HepG2 (cell line): ENCODE measurements at regions not wholly inside any gene's neighbourhood (a gene's known extent, or its start where the extent isn't known, plus 50 kb on each side); places are given as distances from the start of the nearest gene placed in this dataset.

Source experiments
- ATAC-seq: fragments of 200-7000 bp; cut with Tn5 transposase; 3 replicates; pipeline ENCODE4 v1.9.1; 2020; ENCODE audit warnings: mild to moderate bottlenecking, moderate library complexity
- BruUV-seq: library from RNA; stranded (reverse); fragments of 400-500 nt; replicated peaks from 2 replicates; lab custom pipeline; 2021; lab: Mats Ljungman, UMichigan
- CTCF ChIA-PET: fragments of 300-600 bp; formaldehyde crosslinking; extraction: SDS; loops from one replicate; lab custom pipeline; 2021; ENCODE audit warnings: low total read pairs, inconsistent platforms, low intra/inter-chr PET ratio; lab: Yijun Ruan, JAX
- POLR2A ChIA-PET: fragments of 350-600 bp; sonication (Branson Sonifier 250); formaldehyde crosslinking; loops from one replicate; lab custom pipeline; 2020; ENCODE audit warnings: antibody characterized with exemption, inconsistent platforms; lab: Yijun Ruan, JAX
- DNase-seq: peaks from one replicate; pipeline ENCODE4 v3.0.0-alpha.2; 2015; ENCODE audit warnings: low spot score
- FAIRE-seq: peaks from 3 replicates; lab custom pipeline; 2011; peaks lifted over from hg19 to GRCh38; lab: Jason Lieb, UNC
- H2AFZ ChIP-seq: one replicate; pipeline ENCODE4 v1.6.1; 2011; ENCODE audit warnings: low read length, inconsistent platforms
- H3K27ac ChIP-seq: fragments of 300-600 bp; 3 replicates; pipeline ENCODE4 v1.8.0; 2011; ENCODE audit warnings: mixed run types, mild to moderate bottlenecking, mixed read lengths, low read length, inconsistent platforms; ENCODE audit not compliant: insufficient read depth; ENCODE audit errors: extremely low read length
- H3K27me3 ChIP-seq, 2 experiments: fragments of 200-600 bp in 1 of 2; 2 replicates in 1 of 2; 3 replicates in 1 of 2; pipeline versions ENCODE4 v1.6.0 to v1.8.0; 2011; ENCODE audit warnings: low read length in 2 of 2, mild to moderate bottlenecking in 2 of 2, moderate library complexity in 2 of 2, inconsistent platforms in 1 of 2; ENCODE audit not compliant: insufficient read depth in 2 of 2, control insufficient read depth in 1 of 2
- H3K36me3 ChIP-seq, 2 experiments: fragments of 200-600 bp in 1 of 2; replicated peaks in 1 of 2; 2 replicates in 1 of 2; 3 replicates in 1 of 2; pipeline versions ENCODE4 v1.5.1 to v1.8.0; 2011; ENCODE audit warnings: low read length in 2 of 2, inconsistent platforms in 1 of 2; ENCODE audit not compliant: insufficient read depth in 2 of 2, control insufficient read depth in 1 of 2
- H3K4me1 ChIP-seq: 2 replicates; pipeline ENCODE4 v1.5.1; 2012; ENCODE audit warnings: low read length, inconsistent platforms; ENCODE audit not compliant: insufficient read depth
- H3K4me2 ChIP-seq: 2 replicates; pipeline ENCODE4 v1.6.0; 2011; ENCODE audit warnings: low read depth, low read length, inconsistent platforms
- H3K4me3 ChIP-seq, 3 experiments: fragments of 200-600 bp in 1 of 3; sonication (generic), shearing (Covaris generic) in 1 of 3; replicated peaks in 1 of 3; 2 replicates each; pipeline ENCODE4 v1.5.1; 2011 to 2016; ENCODE audit warnings: low read length in 3 of 3, inconsistent platforms in 2 of 3, low read depth in 2 of 3, mild to moderate bottlenecking in 2 of 3, control low read depth in 1 of 3, mixed read lengths in 1 of 3; ENCODE audit not compliant: insufficient read depth in 1 of 3
- H3K79me2 ChIP-seq: one replicate; pipeline ENCODE4 v1.6.1; 2011; ENCODE audit warnings: low read length, inconsistent platforms; ENCODE audit not compliant: insufficient read depth
- H3K9ac ChIP-seq: 2 replicates; pipeline ENCODE4 v1.6.0; 2011; ENCODE audit warnings: mild to moderate bottlenecking, low read depth, low read length, inconsistent platforms; ENCODE audit not compliant: insufficient read depth
- H3K9me3 ChIP-seq: 2 replicates; pipeline ENCODE4 v1.5.1; 2012; ENCODE audit warnings: mild to moderate bottlenecking, low read length
- H4K20me1 ChIP-seq: 2 replicates; pipeline ENCODE4 v1.6.0; 2011; ENCODE audit warnings: inconsistent platforms, mild to moderate bottlenecking, low read length, moderate library complexity; ENCODE audit not compliant: insufficient read depth
- FOXP1 ChIP-seq, 2 experiments: fragments of 450-650 bp in 1 of 2; IDR thresholded peaks; 2 replicates each; pipeline ENCODE4 v1.6.1; 2017 to 2018; ENCODE audit warnings: antibody characterized with exemption in 1 of 2
- IRF1 ChIP-seq: sonication (generic); formaldehyde crosslinking; IDR thresholded peaks from 2 replicates; pipeline ENCODE4 v1.4.0; 2020; ENCODE audit warnings: low read depth, mild to moderate bottlenecking, missing genetic modification reagents
- ISL2 ChIP-seq: sonication (generic); formaldehyde crosslinking; IDR thresholded peaks from 2 replicates; pipeline ENCODE4 v1.5.0; 2020; ENCODE audit warnings: missing genetic modification reagents
- JDP2 ChIP-seq: sonication (generic); formaldehyde crosslinking; IDR thresholded peaks from 2 replicates; pipeline ENCODE4 v1.8.1; 2022; ENCODE audit warnings: missing genetic modification reagents, borderline replicate concordance
- MAF1 ChIP-seq: sonication (generic); formaldehyde crosslinking; IDR thresholded peaks from 2 replicates; pipeline ENCODE4 v1.5.0; 2020; ENCODE audit warnings: missing genetic modification reagents, borderline replicate concordance
- NR2F2 ChIP-seq: IDR thresholded peaks from 2 replicates; pipeline ENCODE4 v1.6.1; 2012; ENCODE audit warnings: low read depth, inconsistent platforms, borderline replicate concordance
- POLR2AphosphoS5 ChIP-seq: IDR thresholded peaks from 2 replicates; pipeline ENCODE4 v1.6.1; 2012; ENCODE audit warnings: low read depth, low read length
- PTBP1 ChIP-seq: fragments of 200-400 bp; formaldehyde crosslinking; IDR thresholded peaks from 2 replicates; pipeline ENCODE4 v1.6.1; 2018; ENCODE audit warnings: low read length, low read depth; ENCODE audit not compliant: poor library complexity, severe bottlenecking
- RBM22 ChIP-seq: fragments of 200-400 bp; formaldehyde crosslinking; optimal IDR thresholded peaks from 2 replicates; pipeline ENCODE3; 2017; ENCODE audit warnings: mild to moderate bottlenecking, low read length, moderate library complexity
- SYNCRIP ChIP-seq: fragments of 200-400 bp; formaldehyde crosslinking; IDR thresholded peaks from 2 replicates; pipeline ENCODE4 v1.6.1; 2018; ENCODE audit warnings: mild to moderate bottlenecking, low read depth, low read length; ENCODE audit not compliant: insufficient read depth
- THYN1 ChIP-seq: sonication (generic); formaldehyde crosslinking; IDR thresholded peaks from 2 replicates; pipeline ENCODE4 v1.8.1; 2023; ENCODE audit warnings: low read depth, mild to moderate bottlenecking, moderate library complexity, missing genetic modification reagents, borderline replicate concordance
- ZNF276 ChIP-seq: sonication (generic); formaldehyde crosslinking; IDR thresholded peaks from 2 replicates; pipeline ENCODE4 v1.4.0; 2020; ENCODE audit warnings: mild to moderate bottlenecking, low read depth, missing genetic modification reagents
- ZNF430 ChIP-seq: sonication (generic); formaldehyde crosslinking; IDR thresholded peaks from 2 replicates; pipeline ENCODE4 v1.9.0; 2021; ENCODE audit warnings: mild to moderate bottlenecking, missing genetic modification reagents
- ZNF607 ChIP-seq: sonication (generic); formaldehyde crosslinking; IDR thresholded peaks from 2 replicates; pipeline ENCODE4 v1.5.1; 2020; ENCODE audit warnings: missing genetic modification reagents, mild to moderate bottlenecking, borderline replicate concordance
- ZNF780A ChIP-seq: sonication (generic); formaldehyde crosslinking; IDR thresholded peaks from 2 replicates; pipeline ENCODE4 v1.8.0; 2022; ENCODE audit warnings: mild to moderate bottlenecking, missing genetic modification reagents, moderate library complexity
- ZNF878 ChIP-seq: sonication (generic); formaldehyde crosslinking; IDR thresholded peaks from 2 replicates; pipeline ENCODE4 v1.8.1; 2023; ENCODE audit warnings: mild to moderate bottlenecking, missing genetic modification reagents, moderate library complexity
- WGBS: methylation state at CpG from one replicate; pipeline ENCODE4 v1.1.6; 2017; ENCODE audit warnings: low lambda C conversion rate; 5-methylcytosine and 5-hydroxymethylcytosine counted together
- in situ Hi-C: cut with HindIII; loops from 2 replicates; pipeline ENCODE4 v1.10.0; 2017; ENCODE audit warnings: low pct_unique_long_range_greater_than_20kb; ENCODE audit not compliant: extremely low pct_ligation_motif_present
- intact Hi-C: fragments of 100-400 bp; cut with micrococcal nuclease; formaldehyde crosslinking; loops from one replicate; pipeline ENCODE4 v1.10.0; 2022; ENCODE audit not compliant: unreplicated experiment
- TF ChIP-seq, protein P1 (sequence below): sonication (generic); formaldehyde crosslinking; IDR thresholded peaks from 2 replicates; pipeline ENCODE4 v1.4.0; 2020; ENCODE audit warnings: missing genetic modification reagents

DNA sequence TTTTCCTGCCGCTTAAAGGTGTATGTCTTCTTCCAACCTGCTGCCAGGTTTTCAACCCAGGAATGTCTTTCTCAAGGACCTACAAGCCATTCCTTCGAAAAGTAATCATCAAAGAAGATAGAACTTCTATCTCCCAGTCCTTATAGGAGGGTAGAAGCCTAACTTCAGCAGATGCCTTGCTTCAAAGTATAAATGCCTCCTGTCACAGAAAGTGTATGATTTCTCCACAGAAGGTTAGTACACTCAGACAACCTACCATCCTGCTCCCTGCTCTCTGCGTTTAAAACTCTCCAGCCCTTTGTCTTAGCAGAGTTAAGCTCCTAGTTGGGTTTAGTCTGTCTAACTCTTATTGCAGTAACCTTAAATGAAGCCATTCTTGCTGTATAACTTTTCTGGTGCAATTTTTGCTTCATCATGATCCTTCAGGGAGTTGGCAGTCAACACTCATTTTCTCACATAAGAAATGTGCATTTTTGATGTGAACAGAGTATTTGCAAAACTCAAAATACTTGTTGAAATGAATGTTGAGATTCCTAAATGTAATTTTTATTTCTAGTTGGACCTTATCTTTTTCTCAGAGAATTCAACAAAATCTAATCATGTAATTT lies 737.5 kb downstream of the LIG4 start:
- CTCF ChIA-PET: no interaction called here
- H3K9me3 ChIP-seq: no peaks in the 10 kb centered on the region; the same call in 1 of the 2 replicates

DNA sequence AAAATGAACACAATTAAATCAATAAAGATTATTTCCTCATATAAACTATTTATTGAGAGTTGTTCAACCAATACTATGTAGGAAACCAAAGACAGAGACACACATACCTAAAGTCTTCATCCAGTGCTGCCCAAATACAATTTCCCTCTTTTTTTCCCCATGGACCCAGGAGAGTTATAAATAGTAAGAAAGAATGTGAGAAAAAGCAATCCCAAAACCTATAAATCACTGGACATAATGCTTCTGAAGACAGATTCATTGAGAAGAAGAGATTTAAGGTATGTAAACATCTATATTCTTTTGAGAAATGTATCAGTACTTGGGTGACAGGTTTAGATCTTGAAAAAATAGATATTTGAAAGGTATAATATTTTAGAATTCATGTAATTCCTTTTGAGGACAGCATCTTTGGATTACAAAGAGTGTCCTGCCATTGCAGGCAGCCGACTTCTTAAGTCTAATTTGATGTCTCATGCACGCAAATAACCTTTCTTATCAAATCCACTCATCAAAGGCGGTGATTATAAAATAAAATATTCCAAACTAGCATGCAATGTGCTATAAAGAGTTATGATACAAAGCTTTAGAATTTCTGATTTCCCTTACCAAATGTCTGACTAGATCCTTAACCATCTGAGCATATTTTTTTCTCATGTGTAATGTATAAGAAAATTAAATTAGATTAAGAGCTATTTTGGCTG lies 739.4 kb downstream of the LIG4 start:
- H3K4me2 ChIP-seq: no peak overlapping the region
- H3K4me3 ChIP-seq: no peak overlapping the region
- 0% methylated on average over 3 of the region's 3 CpGs for WGBS
- intact Hi-C loops: no loop called here
- CTCF ChIA-PET: no interaction called here
- BruUV-seq: no TSS peak
- H3K4me1 ChIP-seq: no peaks in the 10 kb centered on the region
- FAIRE-seq (no peak), DNase-seq (no peak), ATAC-seq (no peak)
- no peaks in the 10 kb centered on the region for H4K20me1 ChIP-seq
- H3K9ac ChIP-seq: no peak overlapping the region
- in situ Hi-C loops: no loop called here
- no peak overlapping the region for H3K27ac ChIP-seq
- H3K79me2 ChIP-seq: no peaks in the 10 kb centered on the region
- no peaks in the 10 kb centered on the region; the same call in 1 of the 2 replicates for H3K9me3 ChIP-seq
- no peak overlapping the region for H2AFZ ChIP-seq
- POLR2A ChIA-PET: no interaction called here
- no peaks in the 10 kb centered on the region for H3K27me3 ChIP-seq
- H3K36me3 ChIP-seq: no peaks in the 10 kb centered on the region
- TF ChIP-seq ZNF607 (CRISPR knock-in tag) (no peak), RBM22 (no peak), IRF1 (CRISPR knock-in tag) (no peak), ZNF780A (no peak), ZNF430 (CRISPR knock-in tag) (no peak), ISL2 (CRISPR knock-in tag) (no peak), MAF1 (CRISPR knock-in tag) (no peak), THYN1 (CRISPR knock-in tag) (no peak), ZNF276 (CRISPR knock-in tag) (no peak), NR2F2 (no peak)

More for the DNA sequence above, 737.5 kb downstream of the LIG4 start:
- BruUV-seq: no TSS peak
- WGBS: 3% methylated on average over 3 of the region's 3 CpGs
- Histone ChIP-seq H3K4me1 (no peaks in the 10 kb centered on the region), H2AFZ (no peak overlapping the region), H3K27ac (no peak overlapping the region), H4K20me1 (no peaks in the 10 kb centered on the region), H3K4me2 (no peak overlapping the region), H3K27me3 (no peaks in the 10 kb centered on the region), H3K79me2 (no peaks in the 10 kb centered on the region), H3K9ac (no peak overlapping the region), H3K36me3 (no peaks in the 10 kb centered on the region), H3K4me3 (no peak overlapping the region)
- ATAC-seq: no peak
- intact Hi-C loops: no loop called here
- no peak for FAIRE-seq
- DNase-seq: no peak
- TF ChIP-seq ZNF878 (CRISPR knock-in tag) (no peak), SYNCRIP (no peak), FOXP1 (IDR thresholded peaks at IDR 0.05) (no peak), FOXP1 (CRISPR knock-in tag; IDR thresholded peaks at IDR 0.05) (no peak), PTBP1 (no peak), JDP2 (CRISPR knock-in tag) (no peak), POLR2AphosphoS5 (no peak)
- TF ChIP-seq, protein P1, sequence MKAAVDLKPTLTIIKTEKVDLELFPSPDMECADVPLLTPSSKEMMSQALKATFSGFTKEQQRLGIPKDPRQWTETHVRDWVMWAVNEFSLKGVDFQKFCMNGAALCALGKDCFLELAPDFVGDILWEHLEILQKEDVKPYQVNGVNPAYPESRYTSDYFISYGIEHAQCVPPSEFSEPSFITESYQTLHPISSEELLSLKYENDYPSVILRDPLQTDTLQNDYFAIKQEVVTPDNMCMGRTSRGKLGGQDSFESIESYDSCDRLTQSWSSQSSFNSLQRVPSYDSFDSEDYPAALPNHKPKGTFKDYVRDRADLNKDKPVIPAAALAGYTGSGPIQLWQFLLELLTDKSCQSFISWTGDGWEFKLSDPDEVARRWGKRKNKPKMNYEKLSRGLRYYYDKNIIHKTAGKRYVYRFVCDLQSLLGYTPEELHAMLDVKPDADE (CRISPR knock-in tag): no peak
- POLR2A ChIA-PET: no interaction called here
- in situ Hi-C loops: no loop called here
